ENCODE measurements at regions not wholly inside any gene's neighbourhood (a gene's known extent, or its start where the extent isn't known, plus 50 kb on each side); places are given as distances from the start of the nearest gene placed in this dataset.
A peak's percentile ranks its signal among the peaks of the same experiment; 100 is the strongest.
"Not testable (repeated sequence)": the region's sequence is repeated elsewhere in the genome, so short reads cannot be mapped to it uniquely, and the experiment has no call there.

GRCh38 chr7:149975608-149976007 lies 101.8 kb downstream of the ATP6V0E2 start:
- ATAC-seq, H3K9me3 Mint-ChIP-seq: not testable (repeated sequence)

GRCh38 chr7:149978537-149978936 lies 104.8 kb downstream of the ATP6V0E2 start:
- H3K36me3 Mint-ChIP-seq (ENCODE audit: insufficient read depth); DNase-seq; H3K4me1 Mint-ChIP-seq (ENCODE audit: low read depth); H3K9me3 Mint-ChIP-seq; H3K4me3 Mint-ChIP-seq; ATAC-seq: not testable (repeated sequence)
- peaks cover 12% of the 10 kb centered on the region for H3K27me3 Mint-ChIP-seq (ENCODE audit: low read depth)

More at GRCh38 chr7:149975608-149976007, 101.8 kb downstream of the ATP6V0E2 start:
- not testable (repeated sequence) for DNase-seq; H3K36me3 Mint-ChIP-seq (ENCODE audit: insufficient read depth); H3K4me3 Mint-ChIP-seq; H3K4me1 Mint-ChIP-seq (ENCODE audit: low read depth)
- peaks cover 12% of the 10 kb centered on the region for H3K27me3 Mint-ChIP-seq (ENCODE audit: low read depth)

GRCh38 chr7:149978944-149979343 lies 105.2 kb downstream of the ATP6V0E2 start:
- not testable (repeated sequence) for H3K36me3 Mint-ChIP-seq (ENCODE audit: insufficient read depth); H3K4me1 Mint-ChIP-seq (ENCODE audit: low read depth); H3K4me3 Mint-ChIP-seq; H3K9me3 Mint-ChIP-seq; DNase-seq; ATAC-seq
- peaks cover 12% of the 10 kb centered on the region for H3K27me3 Mint-ChIP-seq (ENCODE audit: low read depth)

GRCh38 chr7:149982537-149983112 lies 108.9 kb downstream of the ATP6V0E2 start:
- H3K36me3 Mint-ChIP-seq (ENCODE audit: insufficient read depth), result not testable (repeated sequence)

GRCh38 chr7:149986866-149987265 lies 113.1 kb downstream of the ATP6V0E2 start:
- not testable (repeated sequence) for H3K27me3 Mint-ChIP-seq (ENCODE audit: low read depth); H3K9me3 Mint-ChIP-seq; H3K4me1 Mint-ChIP-seq (ENCODE audit: low read depth); DNase-seq; H3K36me3 Mint-ChIP-seq (ENCODE audit: insufficient read depth); H3K4me3 Mint-ChIP-seq; ATAC-seq

More at GRCh38 chr7:149982537-149983112, 108.9 kb downstream of the ATP6V0E2 start:
- not testable (repeated sequence) for ATAC-seq; H3K27me3 Mint-ChIP-seq (ENCODE audit: low read depth); DNase-seq; H3K9me3 Mint-ChIP-seq; H3K4me3 Mint-ChIP-seq; H3K4me1 Mint-ChIP-seq (ENCODE audit: low read depth)

- not testable (repeated sequence) for H3K36me3 Mint-ChIP-seq (ENCODE audit: insufficient read depth); ATAC-seq; H3K4me1 Mint-ChIP-seq (ENCODE audit: low read depth); DNase-seq; H3K27me3 Mint-ChIP-seq (ENCODE audit: low read depth); H3K9me3 Mint-ChIP-seq; H3K4me3 Mint-ChIP-seq
These were observed 118.0 kb downstream of the ATP6V0E2 start for GRCh38 chr7:149991652-149992302.

GRCh38 chr7:149992366-149992765 lies 118.6 kb downstream of the ATP6V0E2 start:
- H3K9me3 Mint-ChIP-seq; H3K27me3 Mint-ChIP-seq (ENCODE audit: low read depth); ATAC-seq; DNase-seq; H3K36me3 Mint-ChIP-seq (ENCODE audit: insufficient read depth); H3K4me1 Mint-ChIP-seq (ENCODE audit: low read depth); H3K4me3 Mint-ChIP-seq: not testable (repeated sequence)

- not testable (repeated sequence) for H3K36me3 Mint-ChIP-seq (ENCODE audit: insufficient read depth); ATAC-seq; H3K4me1 Mint-ChIP-seq (ENCODE audit: low read depth); H3K4me3 Mint-ChIP-seq; DNase-seq; H3K9me3 Mint-ChIP-seq; H3K27me3 Mint-ChIP-seq (ENCODE audit: low read depth)
These were observed 121.7 kb downstream of the ATP6V0E2 start for GRCh38 chr7:149995369-149996026.

- DNase-seq, result peak; percentile 7
- H3K9me3 Mint-ChIP-seq; ATAC-seq; H3K4me3 Mint-ChIP-seq; H3K4me1 Mint-ChIP-seq (ENCODE audit: low read depth); H3K27me3 Mint-ChIP-seq (ENCODE audit: low read depth); H3K36me3 Mint-ChIP-seq (ENCODE audit: insufficient read depth): not testable (repeated sequence)
These were observed 127.2 kb downstream of the ATP6V0E2 start for GRCh38 chr7:150000780-150001599.

GRCh38 chr7:150003304-150003810 lies 129.6 kb downstream of the ATP6V0E2 start:
- no peak for ATAC-seq
- H3K36me3 Mint-ChIP-seq (ENCODE audit: insufficient read depth), result no peaks in the 10 kb centered on the region

GRCh38 chr7:150003973-150004372 lies 130.2 kb downstream of the ATP6V0E2 start:
- ATAC-seq; H3K27me3 Mint-ChIP-seq (ENCODE audit: low read depth); DNase-seq; H3K36me3 Mint-ChIP-seq (ENCODE audit: insufficient read depth); H3K9me3 Mint-ChIP-seq; H3K4me1 Mint-ChIP-seq (ENCODE audit: low read depth); H3K4me3 Mint-ChIP-seq: not testable (repeated sequence)

More at GRCh38 chr7:150003304-150003810, 129.6 kb downstream of the ATP6V0E2 start:
- no peak overlapping the region for H3K4me3 Mint-ChIP-seq
- DNase-seq, result no peak
- H3K4me1 Mint-ChIP-seq (ENCODE audit: low read depth), result no peaks in the 10 kb centered on the region
- H3K27me3 Mint-ChIP-seq (ENCODE audit: low read depth), result no peaks in the 10 kb centered on the region
- H3K9me3 Mint-ChIP-seq, result no peaks in the 10 kb centered on the region

- DNase-seq; H3K9me3 Mint-ChIP-seq; ATAC-seq; H3K4me3 Mint-ChIP-seq; H3K27me3 Mint-ChIP-seq (ENCODE audit: low read depth); H3K36me3 Mint-ChIP-seq (ENCODE audit: insufficient read depth); H3K4me1 Mint-ChIP-seq (ENCODE audit: low read depth): not testable (repeated sequence)
These were observed 131.1 kb downstream of the ATP6V0E2 start for GRCh38 chr7:150004843-150005242.

GRCh38 chr7:150009620-150010303 lies 136.0 kb downstream of the ATP6V0E2 start:
- ATAC-seq; DNase-seq; H3K9me3 Mint-ChIP-seq; H3K27me3 Mint-ChIP-seq (ENCODE audit: low read depth); H3K4me3 Mint-ChIP-seq; H3K36me3 Mint-ChIP-seq (ENCODE audit: insufficient read depth); H3K4me1 Mint-ChIP-seq (ENCODE audit: low read depth): not testable (repeated sequence)
